Thyroid gland (tissue), 4 donors: ENCODE measurements at regions not wholly inside any gene's neighbourhood (a gene's known extent, or its start where the extent isn't known, plus 50 kb on each side); places are given as distances from the start of the nearest gene placed in this dataset.

Source experiments
- DNase-seq, 2 donors: peaks; one replicate each; pipeline ENCODE4 v3.0.0-alpha.2; 2019
- H3K27ac ChIP-seq, 3 donors: fragments of 200-600 bp; sonication (generic); 1 replicate in 2 of 3; 2 replicates in 1 of 3; pipeline ENCODE4 v1.5.1; 2016 to 2019; ENCODE audit warnings: mild to moderate bottlenecking in 1 of 3, moderate library complexity in 1 of 3
- H3K27me3 ChIP-seq: fragments of 200-600 bp; sonication (generic); one replicate; pipeline ENCODE4 v1.5.1; 2019
- H3K36me3 ChIP-seq, 2 donors: fragments of 200-600 bp; sonication (generic); one replicate each; pipeline ENCODE4 v1.5.1; 2016 to 2019
- H3K4me1 ChIP-seq, 2 donors: fragments of 200-600 bp; sonication (generic); one replicate each; pipeline ENCODE4 v1.5.1; 2017 to 2019
- H3K4me3 ChIP-seq, 3 donors: fragments of 200-600 bp; sonication (generic); replicated peaks in 1 of 3; 1 replicate in 2 of 3; 2 replicates in 1 of 3; pipeline ENCODE4 v1.5.1; 2016; ENCODE audit warnings: mild to moderate bottlenecking in 1 of 3
- H3K9me3 ChIP-seq: fragments of 200-600 bp; sonication (generic); one replicate; pipeline ENCODE4 v1.5.1; 2017
- CTCF ChIP-seq, 6 experiments: fragments of 200-600 bp in 3 of 6; fragments of 450-650 bp in 3 of 6; sonication (generic) in 3 of 6; IDR thresholded peaks; one replicate each; pipeline ENCODE4 v1.5.1; 2016 to 2019; ENCODE audit warnings: antibody characterized with exemption in 6 of 6, mild to moderate bottlenecking in 2 of 6, inconsistent platforms in 1 of 6, moderate library complexity in 1 of 6
- POLR2A ChIP-seq, 2 donors: fragments of 450-650 bp; IDR thresholded peaks; one replicate each; pipeline ENCODE4 v1.6.1; 2017; ENCODE audit warnings: antibody characterized with exemption in 2 of 2, mild to moderate bottlenecking in 2 of 2, moderate library complexity in 1 of 2
- WGBS, 2 donors: methylation state at CpG; one replicate each; pipeline ENCODE4 v1.1.5; 2017; 5-methylcytosine and 5-hydroxymethylcytosine counted together
- intact Hi-C: fragments of 100-400 bp; cut with DNase I; formaldehyde crosslinking; loops from one replicate; pipeline ENCODE4 v1.15.1; 2023

GRCh38 chr3:59528251-59528650 lies 478.4 kb upstream of the CFAP20DC start:
- Histone ChIP-seq H3K4me1 (no peaks in the 10 kb centered on the region), H3K36me3 (no peaks in the 10 kb centered on the region), H3K4me3 (no peak overlapping the region), H3K27ac (no peak overlapping the region), H3K9me3 (no peaks in the 10 kb centered on the region), H3K27me3 (no peaks in the 10 kb centered on the region)
- DNase-seq, result no peak
- TF ChIP-seq CTCF (IDR thresholded peaks at IDR 0.05), result no peak
- TF ChIP-seq POLR2A (IDR thresholded peaks at IDR 0.05), result no peak
- intact Hi-C loops, result no loop called here
- 91 to 93% methylated on average over 5 of the region's 5 CpGs for WGBS, 2 donors

- Histone ChIP-seq H3K4me1 (no peaks in the 10 kb centered on the region), H3K4me3 (no peak overlapping the region), H3K27me3 (no peaks in the 10 kb centered on the region), H3K27ac (no peak overlapping the region), H3K36me3 (no peaks in the 10 kb centered on the region), H3K9me3 (no peaks in the 10 kb centered on the region)
- no peak for DNase-seq
- intact Hi-C loops, result no loop called here
- 82 to 88% methylated on average over 3 of the region's 3 CpGs for WGBS, 2 donors
- TF ChIP-seq POLR2A (IDR thresholded peaks at IDR 0.05) (no peak), CTCF (IDR thresholded peaks at IDR 0.05) (no peak)
Observed at GRCh38 chr3:59527493-59527892, 477.7 kb upstream of the CFAP20DC start.

- TF ChIP-seq CTCF (IDR thresholded peaks at IDR 0.05), result no peak
- no peak for TF ChIP-seq POLR2A (IDR thresholded peaks at IDR 0.05)
- Histone ChIP-seq H3K27ac (no peak overlapping the region), H3K9me3 (no peaks in the 10 kb centered on the region), H3K4me3 (no peak overlapping the region), H3K4me1 (no peaks in the 10 kb centered on the region), H3K27me3 (no peaks in the 10 kb centered on the region), H3K36me3 (no peaks in the 10 kb centered on the region)
- DNase-seq, result no peak
- intact Hi-C loops, result no loop called here
Observed at GRCh38 chr3:59526999-59527398, 477.2 kb upstream of the CFAP20DC start.

GRCh38 chr3:59522550-59522949 lies 472.7 kb upstream of the CFAP20DC start:
- WGBS, 2 donors, result 84 to 85% methylated on average over 2 of the region's 2 CpGs
- Histone ChIP-seq H3K9me3 (no peaks in the 10 kb centered on the region), H3K36me3 (no peaks in the 10 kb centered on the region), H3K4me3 (no peak overlapping the region), H3K4me1 (no peaks in the 10 kb centered on the region), H3K27me3 (no peaks in the 10 kb centered on the region), H3K27ac (no peak overlapping the region)
- no peak for DNase-seq
- intact Hi-C loops, result no loop called here
- no peak for TF ChIP-seq POLR2A (IDR thresholded peaks at IDR 0.05)
- TF ChIP-seq CTCF (IDR thresholded peaks at IDR 0.05), result no peak

GRCh38 chr3:59519094-59519493 lies 469.3 kb upstream of the CFAP20DC start:
- Histone ChIP-seq H3K27me3 (no peaks in the 10 kb centered on the region), H3K9me3 (no peaks in the 10 kb centered on the region), H3K36me3 (no peaks in the 10 kb centered on the region), H3K27ac (no peak overlapping the region), H3K4me1 (no peaks in the 10 kb centered on the region), H3K4me3 (no peak overlapping the region)
- no peak for DNase-seq
- intact Hi-C loops, result no loop called here
- TF ChIP-seq POLR2A (IDR thresholded peaks at IDR 0.05) (no peak), CTCF (IDR thresholded peaks at IDR 0.05) (no peak)
- 87 to 94% methylated on average over 6 of the region's 6 CpGs for WGBS, 2 donors
